Activated naive CD8-positive, alpha-beta T cell treated with anti-CD3 and anti-CD28 coated beads for 36 hours (primary cell): ENCODE measurements at regions not wholly inside any gene's neighbourhood (a gene's known extent, or its start where the extent isn't known, plus 50 kb on each side); places are given as distances from the start of the nearest gene placed in this dataset.

ENCODE experiments used
- DNase-seq: peaks from one replicate; pipeline ENCODE4 v3.0.0; 2021
- H3K27ac Mint-ChIP-seq: one replicate; pipeline ENCODE4 v1.8.0; 2022; ENCODE audit warnings: mild to moderate bottlenecking, moderate library complexity, mixed read lengths
- H3K27me3 Mint-ChIP-seq: one replicate; pipeline ENCODE4 v1.8.0; 2022; ENCODE audit warnings: mild to moderate bottlenecking, mixed read lengths
- H3K36me3 Mint-ChIP-seq: one replicate; pipeline ENCODE4 v1.8.0; 2021; ENCODE audit warnings: mild to moderate bottlenecking, mixed read lengths
- H3K4me1 Mint-ChIP-seq: one replicate; pipeline ENCODE4 v1.8.0; 2021; ENCODE audit warnings: mixed read lengths
- H3K4me3 Mint-ChIP-seq: one replicate; pipeline ENCODE4 v1.8.0; 2022; ENCODE audit warnings: mild to moderate bottlenecking, moderate library complexity, mixed read lengths
- H3K9me3 Mint-ChIP-seq: one replicate; pipeline ENCODE4 v1.8.0; 2022; ENCODE audit warnings: mixed read lengths

DNA sequence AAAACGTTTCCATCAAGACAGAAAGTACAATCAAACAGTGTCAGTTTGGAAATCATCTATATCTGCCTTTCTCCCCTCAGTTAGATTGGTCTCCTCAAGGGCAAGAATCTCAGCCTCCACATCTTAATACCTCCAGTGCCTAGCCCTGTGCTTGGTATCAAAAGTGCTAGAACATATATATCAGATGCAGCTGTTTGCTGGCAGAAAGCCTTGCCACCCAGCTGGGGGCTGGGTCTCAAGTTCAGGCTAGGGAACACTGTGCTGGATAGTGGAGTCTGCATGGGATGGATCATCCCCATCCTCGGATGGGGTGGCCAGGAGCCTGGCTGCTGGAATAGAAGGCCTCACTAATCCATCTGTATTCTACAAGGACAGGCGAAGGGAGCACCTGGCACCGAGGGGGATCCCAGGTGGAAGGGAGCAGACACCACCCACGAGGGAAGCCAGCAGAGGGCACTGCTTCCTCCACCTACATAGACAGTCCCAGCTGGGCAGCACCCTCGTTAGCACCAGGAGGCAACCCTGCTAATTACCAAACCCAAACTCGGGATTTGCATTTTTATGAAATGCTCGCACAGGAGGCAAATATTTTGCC is 602.2 kb downstream of the BUD13 start:
- H3K36me3 Mint-ChIP-seq, result no peaks in the 10 kb centered on the region
- no peaks in the 10 kb centered on the region for H3K4me1 Mint-ChIP-seq
- H3K9me3 Mint-ChIP-seq, result no peaks in the 10 kb centered on the region
- H3K4me3 Mint-ChIP-seq, result no peak overlapping the region
- DNase-seq, result no peak
- H3K27ac Mint-ChIP-seq, result no peak overlapping the region
- H3K27me3 Mint-ChIP-seq, result peaks cover 4% of the 10 kb centered on the region

DNA sequence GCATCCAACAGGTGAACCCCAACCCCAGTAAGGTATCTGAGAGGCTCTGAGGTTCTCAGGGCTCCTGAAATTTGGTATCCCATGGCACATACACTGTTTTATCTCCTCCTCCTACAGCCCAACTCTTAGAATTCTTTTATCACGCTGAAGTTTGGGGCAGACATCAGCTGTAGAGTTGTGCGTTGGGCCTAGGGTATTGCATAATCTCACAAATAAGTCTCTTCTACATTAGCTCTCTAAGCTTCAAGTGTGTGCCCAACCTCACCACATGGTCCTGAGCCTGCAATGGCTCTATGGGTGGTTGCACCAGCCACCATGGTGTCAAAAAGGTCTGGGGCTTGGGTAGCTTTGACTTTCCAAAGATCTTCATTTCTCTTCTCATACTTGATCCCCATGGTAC is 603.0 kb downstream of the BUD13 start:
- Mint-ChIP-seq H3K27ac (no peak overlapping the region), H3K27me3 (peaks cover 4% of the 10 kb centered on the region), H3K4me3 (no peak overlapping the region), H3K36me3 (no peaks in the 10 kb centered on the region), H3K4me1 (no peaks in the 10 kb centered on the region), H3K9me3 (no peaks in the 10 kb centered on the region)
- DNase-seq, result no peak

DNA sequence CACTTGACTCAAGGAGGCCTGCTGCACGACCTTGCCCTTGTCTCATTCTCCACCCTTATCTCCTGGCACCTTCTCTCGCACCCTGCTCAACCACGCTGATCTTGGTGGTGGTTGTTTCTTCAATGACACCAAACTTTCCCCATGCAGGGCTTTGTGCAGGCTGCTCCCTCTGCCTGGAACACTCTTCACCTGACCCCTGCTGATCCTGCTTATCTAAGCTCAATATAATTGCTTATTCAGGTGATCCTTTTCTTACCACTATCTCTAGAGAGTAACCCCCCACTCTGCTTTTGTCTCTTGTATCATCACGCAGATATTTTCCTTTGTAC is 604.4 kb downstream of the BUD13 start:
- DNase-seq, result no peak
- no peaks in the 10 kb centered on the region for H3K9me3 Mint-ChIP-seq
- H3K27me3 Mint-ChIP-seq, result no peaks in the 10 kb centered on the region
- H3K36me3 Mint-ChIP-seq, result no peaks in the 10 kb centered on the region
- no peak overlapping the region for H3K27ac Mint-ChIP-seq
- no peaks in the 10 kb centered on the region for H3K4me1 Mint-ChIP-seq
- no peak overlapping the region for H3K4me3 Mint-ChIP-seq

GRCh38 chr11:116167706-116168458 is 604.9 kb downstream of the BUD13 start:
- H3K4me3 Mint-ChIP-seq, result no peak overlapping the region
- DNase-seq, result no peak
- H3K27me3 Mint-ChIP-seq, result peaks cover 3% of the 10 kb centered on the region
- no peaks in the 10 kb centered on the region for H3K36me3 Mint-ChIP-seq
- no peak overlapping the region for H3K27ac Mint-ChIP-seq
- no peaks in the 10 kb centered on the region for H3K9me3 Mint-ChIP-seq
- H3K4me1 Mint-ChIP-seq, result no peaks in the 10 kb centered on the region

DNA sequence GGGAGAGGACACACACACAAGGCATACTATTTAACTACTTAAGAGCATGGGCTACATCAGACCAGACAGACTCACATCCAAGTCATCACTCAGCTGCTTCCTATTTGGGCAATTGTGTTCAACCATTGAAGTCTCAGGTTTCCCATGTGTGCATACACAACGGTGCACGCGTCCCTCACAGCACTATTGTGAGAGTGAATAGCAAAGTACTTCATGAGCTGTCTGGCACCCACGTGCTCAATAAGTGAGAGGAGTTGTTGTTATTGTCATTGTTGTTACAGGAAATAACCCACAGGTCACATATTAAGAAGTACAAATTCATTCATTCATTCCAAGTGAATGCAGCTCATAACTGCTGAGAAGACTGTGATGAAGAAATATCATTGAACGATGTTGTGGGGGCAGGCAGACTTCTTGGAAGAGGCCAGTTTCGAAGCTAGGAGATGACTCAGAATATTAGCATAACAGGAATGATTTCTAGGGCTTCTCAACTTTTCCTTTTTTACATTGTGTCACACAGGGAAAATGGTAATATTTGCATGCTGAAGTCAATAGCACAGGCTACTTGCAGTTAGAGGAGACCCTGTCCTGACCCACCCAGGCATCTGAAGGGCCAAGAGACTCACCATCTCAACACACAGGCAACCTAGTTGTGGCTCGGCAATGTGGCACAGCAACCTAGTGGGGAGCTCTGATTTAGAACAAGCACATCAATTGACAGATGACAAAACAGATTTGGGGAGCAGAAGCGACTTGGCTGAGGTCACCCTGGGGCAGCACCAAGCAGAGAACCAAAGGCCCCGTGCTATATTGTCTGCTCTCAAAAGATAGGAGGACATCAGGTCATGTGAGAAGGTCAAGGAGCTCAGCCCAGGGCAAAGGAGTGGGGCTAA is 606.0 kb downstream of the BUD13 start:
- Mint-ChIP-seq H3K9me3 (no peaks in the 10 kb centered on the region), H3K4me3 (no peak overlapping the region), H3K36me3 (no peaks in the 10 kb centered on the region), H3K27me3 (peaks cover 7% of the 10 kb centered on the region), H3K27ac (no peak overlapping the region), H3K4me1 (no peaks in the 10 kb centered on the region)
- no peak for DNase-seq

- no peak overlapping the region for H3K4me3 Mint-ChIP-seq
Observed at GRCh38 chr11:116164843-116165242, 607.9 kb downstream of the BUD13 start.

GRCh38 chr11:116162886-116163230 is 609.9 kb downstream of the BUD13 start:
- DNase-seq, result no peak
- H3K27ac Mint-ChIP-seq, result no peak overlapping the region

More at GRCh38 chr11:116164843-116165242, 607.9 kb downstream of the BUD13 start:
- H3K4me1 Mint-ChIP-seq, result no peaks in the 10 kb centered on the region
- DNase-seq, result no peak
- no peak overlapping the region for H3K27ac Mint-ChIP-seq
- no peaks in the 10 kb centered on the region for H3K9me3 Mint-ChIP-seq
- no peaks in the 10 kb centered on the region for H3K36me3 Mint-ChIP-seq
- peaks cover 7% of the 10 kb centered on the region for H3K27me3 Mint-ChIP-seq

GRCh38 chr11:116162086-116162885 is 610.5 kb downstream of the BUD13 start:
- H3K36me3 Mint-ChIP-seq, result no peaks in the 10 kb centered on the region
- H3K9me3 Mint-ChIP-seq, result no peaks in the 10 kb centered on the region
- no peaks in the 10 kb centered on the region for H3K4me1 Mint-ChIP-seq
- no peak overlapping the region for H3K4me3 Mint-ChIP-seq
- DNase-seq, result no peak
- no peak overlapping the region for H3K27ac Mint-ChIP-seq
- peaks cover 7% of the 10 kb centered on the region for H3K27me3 Mint-ChIP-seq

More at GRCh38 chr11:116162886-116163230, 609.9 kb downstream of the BUD13 start:
- no peaks in the 10 kb centered on the region for H3K36me3 Mint-ChIP-seq
- H3K9me3 Mint-ChIP-seq, result no peaks in the 10 kb centered on the region
- H3K4me1 Mint-ChIP-seq, result no peaks in the 10 kb centered on the region
- peaks cover 7% of the 10 kb centered on the region for H3K27me3 Mint-ChIP-seq
- no peak overlapping the region for H3K4me3 Mint-ChIP-seq

DNA sequence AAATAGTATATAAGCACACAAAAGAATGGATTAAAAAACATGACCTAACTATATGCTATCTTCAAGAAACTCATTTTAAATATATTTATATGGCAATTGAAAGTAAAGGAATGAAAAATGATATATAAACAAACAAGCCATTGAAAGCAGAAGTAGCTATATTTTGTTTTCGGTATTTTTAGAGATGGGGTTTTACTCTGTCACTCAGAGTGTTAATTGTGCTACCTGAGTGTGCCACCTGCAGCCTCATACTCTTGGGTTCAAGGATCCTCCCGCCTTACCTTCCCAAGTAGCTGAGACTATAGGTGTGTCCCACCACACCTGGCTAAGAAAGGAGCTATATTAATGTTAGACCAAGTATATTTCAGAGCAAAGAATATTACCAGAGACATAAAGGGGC is 624.1 kb downstream of the BUD13 start:
- peaks cover 28% of the 10 kb centered on the region for H3K27me3 Mint-ChIP-seq
- peaks cover 10% of the 10 kb centered on the region for H3K9me3 Mint-ChIP-seq
- no peaks in the 10 kb centered on the region for H3K4me1 Mint-ChIP-seq

DNA sequence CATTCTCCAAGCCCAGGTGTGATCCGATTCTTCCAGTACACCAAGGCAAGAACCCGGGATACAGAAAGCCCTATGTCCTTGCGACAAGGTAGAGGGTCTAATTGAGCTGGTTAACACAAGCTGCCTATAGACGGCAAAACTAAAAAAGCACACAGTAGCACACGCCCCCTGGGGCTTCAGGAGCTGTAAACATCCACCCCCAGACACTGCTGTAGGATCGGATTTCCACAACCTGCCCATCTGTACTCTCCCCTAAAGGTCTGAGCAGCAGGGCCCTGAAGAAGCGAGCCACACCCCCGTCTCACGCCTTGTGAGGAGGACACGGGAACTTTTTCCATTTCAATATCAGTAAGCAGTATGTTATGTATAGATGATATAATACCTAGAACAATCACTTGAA is 624.7 kb downstream of the BUD13 start:
- no peak for DNase-seq
- no peak overlapping the region for H3K4me3 Mint-ChIP-seq
- no peak overlapping the region for H3K27ac Mint-ChIP-seq
- H3K4me1 Mint-ChIP-seq, result no peaks in the 10 kb centered on the region
- H3K9me3 Mint-ChIP-seq, result peaks cover 10% of the 10 kb centered on the region
- H3K27me3 Mint-ChIP-seq, result peaks cover 28% of the 10 kb centered on the region
- H3K36me3 Mint-ChIP-seq, result no peaks in the 10 kb centered on the region

More for the DNA sequence above, 624.1 kb downstream of the BUD13 start:
- Mint-ChIP-seq H3K27ac (no peak overlapping the region), H3K4me3 (no peak overlapping the region), H3K36me3 (no peaks in the 10 kb centered on the region)
- no peak for DNase-seq

DNA sequence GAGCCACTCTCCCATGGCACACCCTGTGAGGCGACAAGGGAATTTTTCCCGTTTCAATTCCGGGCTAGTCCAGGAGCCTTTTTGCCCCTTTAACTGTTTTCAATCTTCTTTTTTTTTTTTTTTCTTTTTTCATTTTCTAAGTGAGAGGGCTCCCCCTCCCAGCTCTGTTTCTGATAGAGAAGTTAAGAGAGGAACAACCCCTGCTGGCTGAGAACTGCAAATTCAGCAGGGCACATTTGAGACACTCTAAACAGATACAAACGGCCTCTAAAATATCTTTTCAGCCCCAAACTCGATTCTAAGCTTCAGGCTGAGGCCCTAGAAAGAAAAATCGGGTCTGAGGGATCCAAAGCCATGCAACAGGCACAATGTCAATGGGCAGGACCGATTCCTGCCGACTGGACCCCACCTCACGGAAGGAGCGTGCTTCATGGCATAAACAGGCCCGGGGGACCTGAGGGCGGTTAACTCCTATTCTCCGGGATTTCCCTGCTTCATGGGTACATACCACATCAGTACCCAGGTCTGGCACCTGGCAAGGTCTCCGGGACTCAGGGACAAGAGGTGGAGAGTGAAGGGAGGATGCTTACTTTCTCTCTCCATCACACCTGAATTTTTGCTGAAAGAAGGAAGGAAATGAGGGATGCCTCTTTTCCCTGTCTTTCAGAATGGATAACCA is 627.5 kb downstream of the BUD13 start:
- Mint-ChIP-seq H3K36me3 (no peaks in the 10 kb centered on the region), H3K4me1 (no peaks in the 10 kb centered on the region), H3K4me3 (no peak overlapping the region), H3K27me3 (peaks cover 27% of the 10 kb centered on the region), H3K9me3 (no peaks in the 10 kb centered on the region), H3K27ac (no peak overlapping the region)
- DNase-seq, result no peak

GRCh38 chr11:116144387-116144958 is 628.3 kb downstream of the BUD13 start:
- H3K4me3 Mint-ChIP-seq, result no peak overlapping the region
- H3K4me1 Mint-ChIP-seq, result no peaks in the 10 kb centered on the region
- H3K27me3 Mint-ChIP-seq, result peaks cover 27% of the 10 kb centered on the region
- no peak for DNase-seq
- no peak overlapping the region for H3K27ac Mint-ChIP-seq
- no peaks in the 10 kb centered on the region for H3K36me3 Mint-ChIP-seq
- H3K9me3 Mint-ChIP-seq, result no peaks in the 10 kb centered on the region

GRCh38 chr11:116138280-116138679 is 634.1 kb upstream of the CADM1 start:
- Mint-ChIP-seq H3K4me1 (no peaks in the 10 kb centered on the region), H3K36me3 (no peaks in the 10 kb centered on the region), H3K27ac (no peak overlapping the region), H3K27me3 (peaks cover 11% of the 10 kb centered on the region), H3K9me3 (no peaks in the 10 kb centered on the region), H3K4me3 (no peak overlapping the region)
- no peak for DNase-seq

DNA sequence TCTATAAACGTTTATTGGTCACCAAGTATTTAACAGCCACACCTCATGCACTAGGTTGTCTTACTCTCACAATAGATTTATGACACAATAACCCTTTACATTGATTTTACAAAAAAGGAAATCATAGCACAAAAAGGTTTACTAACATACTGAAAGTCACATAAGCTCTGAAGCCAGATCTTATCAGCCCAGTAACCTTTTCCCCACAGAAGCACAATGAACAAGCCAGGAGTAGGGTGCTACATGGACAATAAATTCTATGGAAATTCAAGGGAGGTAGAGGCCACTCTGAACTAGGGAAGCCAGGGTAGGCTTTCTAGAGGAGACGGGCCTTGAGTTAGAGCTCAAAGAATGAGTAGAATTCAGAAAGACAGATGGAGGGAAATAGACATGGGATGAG is 633.5 kb upstream of the CADM1 start:
- no peaks in the 10 kb centered on the region for H3K9me3 Mint-ChIP-seq
- H3K27ac Mint-ChIP-seq, result no peak overlapping the region
- DNase-seq, result no peak
- peaks cover 11% of the 10 kb centered on the region for H3K27me3 Mint-ChIP-seq
- H3K4me3 Mint-ChIP-seq, result no peak overlapping the region
- no peaks in the 10 kb centered on the region for H3K4me1 Mint-ChIP-seq
- no peaks in the 10 kb centered on the region for H3K36me3 Mint-ChIP-seq
